ENCODE measurements at regions not wholly inside any gene's neighbourhood (a gene's known extent, or its start where the extent isn't known, plus 50 kb on each side); places are given as distances from the start of the nearest gene placed in this dataset.

GRCh38 chr12:34300376-34301250 is 278.3 kb downstream of the ALG10 start:
- TF ChIP-seq, protein P1, sequence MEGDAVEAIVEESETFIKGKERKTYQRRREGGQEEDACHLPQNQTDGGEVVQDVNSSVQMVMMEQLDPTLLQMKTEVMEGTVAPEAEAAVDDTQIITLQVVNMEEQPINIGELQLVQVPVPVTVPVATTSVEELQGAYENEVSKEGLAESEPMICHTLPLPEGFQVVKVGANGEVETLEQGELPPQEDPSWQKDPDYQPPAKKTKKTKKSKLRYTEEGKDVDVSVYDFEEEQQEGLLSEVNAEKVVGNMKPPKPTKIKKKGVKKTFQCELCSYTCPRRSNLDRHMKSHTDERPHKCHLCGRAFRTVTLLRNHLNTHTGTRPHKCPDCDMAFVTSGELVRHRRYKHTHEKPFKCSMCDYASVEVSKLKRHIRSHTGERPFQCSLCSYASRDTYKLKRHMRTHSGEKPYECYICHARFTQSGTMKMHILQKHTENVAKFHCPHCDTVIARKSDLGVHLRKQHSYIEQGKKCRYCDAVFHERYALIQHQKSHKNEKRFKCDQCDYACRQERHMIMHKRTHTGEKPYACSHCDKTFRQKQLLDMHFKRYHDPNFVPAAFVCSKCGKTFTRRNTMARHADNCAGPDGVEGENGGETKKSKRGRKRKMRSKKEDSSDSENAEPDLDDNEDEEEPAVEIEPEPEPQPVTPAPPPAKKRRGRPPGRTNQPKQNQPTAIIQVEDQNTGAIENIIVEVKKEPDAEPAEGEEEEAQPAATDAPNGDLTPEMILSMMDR (IDR thresholded peaks at IDR 0.05; ENCODE audit: insufficient read depth, low read length, poor library complexity, severe bottlenecking), result no peak
- TF ChIP-seq EZH2phosphoT487 (conservative IDR thresholded peaks at IDR 0.05; ENCODE audit: low read length), result no peak
